Dermis microvascular lymphatic vessel endothelial cell (primary cell): ENCODE measurements at regions not wholly inside any gene's neighbourhood (a gene's known extent, or its start where the extent isn't known, plus 50 kb on each side); places are given as distances from the start of the nearest gene placed in this dataset.
"Not testable (repeated sequence)": the region's sequence is repeated elsewhere in the genome, so short reads cannot be mapped to it uniquely, and the experiment has no call there.

Experiments
- DNase-seq, 2 donors: peaks; one replicate each; pipeline versions ENCODE4 v3.0.0 to v3.0.0-alpha.2; 2010; ENCODE audit warnings: low read depth in 2 of 2

- not testable (repeated sequence) for DNase-seq
These were observed 53.6 kb downstream of the SRGAP2 start for GRCh38 chr1:206256935-206257334.

- DNase-seq: not testable (repeated sequence)
These were observed 58.1 kb downstream of the SRGAP2 start for GRCh38 chr1:206261473-206261872.

GRCh38 chr1:206262424-206262823, 59.1 kb downstream of the SRGAP2 start:
- not testable (repeated sequence) for DNase-seq

- not testable (repeated sequence) for DNase-seq
These were observed 61.6 kb downstream of the SRGAP2 start for GRCh38 chr1:206264916-206265315.

- not testable (repeated sequence) for DNase-seq
These were observed 67.8 kb downstream of the SRGAP2 start for GRCh38 chr1:206271153-206271552.

- DNase-seq: not testable (repeated sequence)
These were observed 69.8 kb downstream of the SRGAP2 start for GRCh38 chr1:206273104-206273503.

- not testable (repeated sequence) for DNase-seq
These were observed 72.8 kb downstream of the SRGAP2 start for GRCh38 chr1:206276143-206276542.

- not testable (repeated sequence) for DNase-seq
These were observed 75.3 kb downstream of the SRGAP2 start for GRCh38 chr1:206278683-206279082.

GRCh38 chr1:206280683-206281082, 77.3 kb downstream of the SRGAP2 start:
- not testable (repeated sequence) for DNase-seq

- not testable (repeated sequence) for DNase-seq
These were observed 78.7 kb downstream of the SRGAP2 start for GRCh38 chr1:206281912-206282654.

- not testable (repeated sequence) for DNase-seq
These were observed 82.0 kb downstream of the SRGAP2 start for GRCh38 chr1:206285024-206285960.

- DNase-seq: not testable (repeated sequence)
These were observed 84.4 kb downstream of the SRGAP2 start for GRCh38 chr1:206287759-206288158.

GRCh38 chr1:206288453-206288852, 85.1 kb downstream of the SRGAP2 start:
- not testable (repeated sequence) for DNase-seq

- not testable (repeated sequence) for DNase-seq
These were observed 94.0 kb downstream of the SRGAP2 start for GRCh38 chr1:206297145-206298031.

- not testable (repeated sequence) for DNase-seq
These were observed 94.7 kb downstream of the SRGAP2 start for GRCh38 chr1:206298032-206298392.

GRCh38 chr1:206299181-206299791, 95.9 kb downstream of the SRGAP2 start:
- DNase-seq: not testable (repeated sequence)

GRCh38 chr1:206299942-206300341, 96.6 kb downstream of the SRGAP2 start:
- DNase-seq: not testable (repeated sequence)

GRCh38 chr1:206302056-206302455, 98.7 kb downstream of the SRGAP2 start:
- DNase-seq: not testable (repeated sequence)

- DNase-seq: not testable (repeated sequence)
These were observed 104.1 kb downstream of the SRGAP2 start for GRCh38 chr1:206307442-206307841.

GRCh38 chr1:206310948-206311347, 107.6 kb downstream of the SRGAP2 start:
- not testable (repeated sequence) for DNase-seq
